ENCODE measurements at regions not wholly inside any gene's neighbourhood (a gene's known extent, or its start where the extent isn't known, plus 50 kb on each side); places are given as distances from the start of the nearest gene placed in this dataset.

- DNase-seq (ENCODE audit: low spot score), result no peak
- WGBS, result 85% methylated on average over 3 of the region's 3 CpGs
- intact Hi-C loops (cut with DNase I), result no loop called here
- H3K27me3 ChIP-seq (replicated peaks; ENCODE audit: insufficient read depth), result no peaks in the 10 kb centered on the region
- no peaks in the 10 kb centered on the region for H3K9me3 ChIP-seq
- TF ChIP-seq POLR2AphosphoS5 (IDR thresholded peaks at IDR 0.05), result no peak
- no peak for TF ChIP-seq CTCF (IDR thresholded peaks at IDR 0.05)
- no peak for TF ChIP-seq POLR2A (IDR thresholded peaks at IDR 0.05)
- H3K4me3 ChIP-seq, result no peak overlapping the region
- no peaks in the 10 kb centered on the region for H3K36me3 ChIP-seq
- no peaks in the 10 kb centered on the region for H3K4me1 ChIP-seq (replicated peaks)
- no peak overlapping the region for H3K27ac ChIP-seq
These were observed 54.3 kb upstream of the TNRC6B start for GRCh38 chr22:40123387-40123786.

Measured in prostate gland (tissue), 2 donors.